Upper lobe of left lung (tissue), 4 donors: ENCODE measurements at regions not wholly inside any gene's neighbourhood (a gene's known extent, or its start where the extent isn't known, plus 50 kb on each side); places are given as distances from the start of the nearest gene placed in this dataset.

Experiments used
- POLR2A ChIP-seq, 4 donors: fragments of 450-650 bp; IDR thresholded peaks; one replicate each; pipeline ENCODE4 v1.5.1; 2016 to 2017; ENCODE audit warnings: antibody characterized with exemption in 4 of 4, mild to moderate bottlenecking in 2 of 4
- TF ChIP-seq, protein P1 (sequence below), 6 experiments: fragments of 450-650 bp in 4 of 6; fragments of 200-600 bp in 2 of 6; sonication (generic) in 2 of 6; IDR thresholded peaks; one replicate each; pipeline ENCODE4 v1.5.1; 2016 to 2019; ENCODE audit warnings: antibody characterized with exemption in 6 of 6

DNA sequence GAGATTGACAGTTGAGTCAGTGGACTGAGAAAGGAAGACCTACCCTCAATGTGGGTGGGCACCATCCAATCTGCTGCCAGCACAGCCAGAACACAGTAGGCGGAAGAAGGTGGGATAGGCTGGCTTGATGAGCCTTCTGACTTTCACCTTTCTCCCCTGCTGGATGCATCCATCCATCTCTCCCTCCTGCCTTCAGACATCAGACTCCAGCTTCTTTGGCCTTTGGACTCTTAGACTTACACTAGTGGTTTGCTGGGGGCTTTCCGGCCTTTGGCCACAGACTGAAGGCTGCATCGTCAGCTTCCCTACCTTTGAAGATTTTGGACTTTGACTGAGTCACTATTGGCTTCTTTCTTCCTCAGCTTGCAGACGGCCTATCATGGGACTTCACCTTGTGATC lies 456.5 kb upstream of the MIS18BP1 start:
- no peak for TF ChIP-seq POLR2A (IDR thresholded peaks at IDR 0.05)
- TF ChIP-seq, protein P1, sequence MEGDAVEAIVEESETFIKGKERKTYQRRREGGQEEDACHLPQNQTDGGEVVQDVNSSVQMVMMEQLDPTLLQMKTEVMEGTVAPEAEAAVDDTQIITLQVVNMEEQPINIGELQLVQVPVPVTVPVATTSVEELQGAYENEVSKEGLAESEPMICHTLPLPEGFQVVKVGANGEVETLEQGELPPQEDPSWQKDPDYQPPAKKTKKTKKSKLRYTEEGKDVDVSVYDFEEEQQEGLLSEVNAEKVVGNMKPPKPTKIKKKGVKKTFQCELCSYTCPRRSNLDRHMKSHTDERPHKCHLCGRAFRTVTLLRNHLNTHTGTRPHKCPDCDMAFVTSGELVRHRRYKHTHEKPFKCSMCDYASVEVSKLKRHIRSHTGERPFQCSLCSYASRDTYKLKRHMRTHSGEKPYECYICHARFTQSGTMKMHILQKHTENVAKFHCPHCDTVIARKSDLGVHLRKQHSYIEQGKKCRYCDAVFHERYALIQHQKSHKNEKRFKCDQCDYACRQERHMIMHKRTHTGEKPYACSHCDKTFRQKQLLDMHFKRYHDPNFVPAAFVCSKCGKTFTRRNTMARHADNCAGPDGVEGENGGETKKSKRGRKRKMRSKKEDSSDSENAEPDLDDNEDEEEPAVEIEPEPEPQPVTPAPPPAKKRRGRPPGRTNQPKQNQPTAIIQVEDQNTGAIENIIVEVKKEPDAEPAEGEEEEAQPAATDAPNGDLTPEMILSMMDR (IDR thresholded peaks at IDR 0.05), result no peak
